ENCODE measurements at regions not wholly inside any gene's neighbourhood (a gene's known extent, or its start where the extent isn't known, plus 50 kb on each side); places are given as distances from the start of the nearest gene placed in this dataset.
A peak's percentile ranks its signal among the peaks of the same experiment; 100 is the strongest.

- no peak for TF ChIP-seq CTCF (IDR thresholded peaks at IDR 0.05)
Measured at GRCh38 chr11:13149991-13150390, 127.6 kb upstream of the BMAL1 start.

- no peak for TF ChIP-seq CTCF (IDR thresholded peaks at IDR 0.05)
Measured at GRCh38 chr11:13150487-13150886, 127.1 kb upstream of the BMAL1 start.

GRCh38 chr11:13152264-13152663 lies 125.3 kb upstream of the BMAL1 start:
- TF ChIP-seq CTCF (IDR thresholded peaks at IDR 0.05) = no peak

GRCh38 chr11:13152736-13153541 lies 124.7 kb upstream of the BMAL1 start:
- TF ChIP-seq CTCF (IDR thresholded peaks at IDR 0.05) = peak; percentile 79; the same call in 1 of the 2 replicates

DNA sequence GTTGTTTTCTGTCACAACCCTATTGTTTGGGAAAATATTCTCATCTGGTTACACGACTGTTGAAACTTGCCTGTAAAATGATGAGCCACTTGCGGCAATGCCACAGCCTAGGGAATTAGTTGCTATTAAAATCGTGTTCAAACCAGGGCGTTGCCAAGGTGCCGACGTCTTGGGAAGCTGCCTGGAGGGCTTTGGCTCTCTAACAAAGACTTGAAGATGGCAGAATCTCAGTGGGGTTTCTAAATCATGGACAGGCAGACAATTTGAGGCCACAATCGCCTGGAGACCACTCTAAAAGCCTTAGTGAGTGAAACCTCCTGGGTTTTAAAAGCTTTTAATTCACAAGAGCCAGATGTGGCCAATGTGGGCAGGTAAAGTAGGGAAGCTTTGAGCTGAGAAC lies 117.2 kb upstream of the BMAL1 start:
- TF ChIP-seq CTCF (IDR thresholded peaks at IDR 0.05) = no peak

GRCh38 chr11:13160806-13161205 lies 116.8 kb upstream of the BMAL1 start:
- TF ChIP-seq CTCF (IDR thresholded peaks at IDR 0.05) = no peak

DNA sequence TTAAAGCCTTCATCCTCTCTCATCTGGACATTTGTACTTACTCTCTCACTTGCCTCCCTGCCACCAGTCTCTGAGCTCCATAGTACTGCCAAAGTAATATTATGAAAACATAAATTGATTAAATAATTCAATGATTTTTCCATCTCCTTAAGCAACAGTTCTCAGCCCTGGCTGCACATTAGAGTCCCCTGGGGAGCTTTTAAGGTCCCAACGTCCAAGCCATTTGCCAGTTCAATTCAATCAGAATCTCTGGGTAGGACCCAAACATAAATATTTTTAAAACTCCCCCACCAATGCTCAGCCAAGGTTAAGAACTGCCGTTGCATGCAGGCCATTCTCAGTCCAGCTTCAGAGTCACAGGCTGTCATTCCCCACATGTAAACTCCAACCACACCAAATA lies 114.4 kb upstream of the BMAL1 start:
- no peak for TF ChIP-seq CTCF (IDR thresholded peaks at IDR 0.05)

GRCh38 chr11:13166036-13166435 lies 111.6 kb upstream of the BMAL1 start:
- TF ChIP-seq CTCF (IDR thresholded peaks at IDR 0.05) = no peak

All from LNCAP (cell line).